ENCODE measurements at regions not wholly inside any gene's neighbourhood (a gene's known extent, or its start where the extent isn't known, plus 50 kb on each side); places are given as distances from the start of the nearest gene placed in this dataset.

DNA sequence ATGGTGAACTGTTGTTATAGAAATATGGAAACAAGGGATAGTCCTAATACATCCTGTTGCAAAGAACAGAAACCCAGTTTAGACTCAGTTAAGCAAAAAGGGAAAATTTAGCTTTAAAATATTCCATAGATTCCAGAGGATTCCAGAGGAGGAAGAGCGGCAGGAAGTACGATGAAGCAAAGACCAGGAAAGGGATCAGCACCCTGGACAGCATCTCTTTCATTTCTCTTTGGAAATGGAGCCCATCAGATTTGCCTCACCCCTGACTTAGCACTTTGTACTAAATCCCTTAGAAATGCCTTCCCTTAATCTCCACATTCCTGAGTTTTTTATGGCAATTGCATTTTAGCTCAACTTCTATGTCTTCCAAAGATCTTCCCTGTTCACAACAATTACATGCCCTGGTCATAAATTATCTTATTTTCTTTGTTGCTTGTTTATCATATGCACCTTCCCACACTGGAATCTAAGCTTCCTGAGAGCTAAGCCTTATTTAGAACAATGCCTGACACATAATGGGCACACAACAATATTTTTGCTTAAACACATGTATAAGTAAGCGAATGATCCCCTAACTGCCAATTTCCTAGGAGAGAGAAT lies 150.0 kb upstream of the RBFOX1 start:
- no peak for DNase-seq

DNA sequence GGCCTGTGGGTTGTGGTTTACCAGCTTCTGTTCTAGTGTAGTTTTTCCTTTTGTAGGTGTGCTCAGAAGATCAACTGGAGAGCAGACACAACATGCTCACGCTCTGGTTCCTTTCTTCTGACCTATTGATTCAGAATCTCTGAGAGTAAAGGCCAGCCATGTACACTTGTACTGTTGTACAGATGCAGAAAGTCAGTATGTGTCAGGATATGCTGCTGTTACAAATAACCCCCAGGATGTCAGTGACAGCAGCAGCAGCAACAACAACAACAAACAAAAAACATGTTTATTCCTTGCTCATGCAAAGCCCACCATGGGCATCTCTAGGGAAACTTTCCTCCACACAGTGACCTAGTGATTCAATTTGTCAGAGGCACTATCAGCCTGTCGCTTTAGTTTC lies 154.8 kb upstream of the RBFOX1 start:
- no peak for DNase-seq

DNA sequence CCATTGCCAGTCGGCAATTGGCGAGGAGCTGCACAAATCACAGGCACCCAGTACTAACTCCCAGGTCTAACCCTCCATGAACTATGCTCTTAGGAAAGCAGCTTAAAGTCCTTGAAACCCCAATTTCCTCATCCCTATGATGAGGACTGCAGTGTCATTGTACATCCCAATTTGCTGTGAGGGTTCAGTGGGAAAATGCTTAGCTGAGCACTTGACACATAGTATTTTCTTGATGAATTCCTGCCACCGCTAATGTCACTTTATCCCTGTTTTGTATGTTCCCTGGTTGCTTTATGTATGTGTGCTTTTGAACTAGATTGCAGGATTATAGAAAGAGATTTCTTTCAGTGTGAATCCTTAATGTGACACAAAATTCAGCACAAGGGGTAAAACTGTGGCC lies 161.5 kb upstream of the RBFOX1 start:
- DNase-seq, result no peak

DNA sequence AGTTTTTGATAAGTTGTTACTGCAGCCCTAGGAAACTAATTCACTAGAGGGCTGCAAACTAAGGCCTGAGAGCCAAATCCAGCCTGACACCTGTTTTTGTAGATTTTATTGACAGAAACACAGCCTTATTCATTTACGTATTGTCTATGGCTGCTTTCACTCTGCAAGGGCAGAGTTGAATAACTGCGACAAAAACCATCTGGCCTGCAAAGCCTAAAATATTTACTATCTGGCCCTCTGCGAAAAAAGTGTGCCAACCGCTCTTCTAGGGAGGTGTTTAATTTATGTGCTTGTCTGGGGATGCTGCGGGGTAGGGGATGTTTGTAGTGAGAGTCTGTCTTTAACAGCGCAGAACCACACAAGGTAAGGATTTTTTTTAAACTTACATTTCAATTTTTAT lies 165.0 kb upstream of the RBFOX1 start:
- no peak for DNase-seq

GRCh38 chr16:7161891-7162290 lies 170.8 kb upstream of the RBFOX1 start:
- DNase-seq, result no peak

DNA sequence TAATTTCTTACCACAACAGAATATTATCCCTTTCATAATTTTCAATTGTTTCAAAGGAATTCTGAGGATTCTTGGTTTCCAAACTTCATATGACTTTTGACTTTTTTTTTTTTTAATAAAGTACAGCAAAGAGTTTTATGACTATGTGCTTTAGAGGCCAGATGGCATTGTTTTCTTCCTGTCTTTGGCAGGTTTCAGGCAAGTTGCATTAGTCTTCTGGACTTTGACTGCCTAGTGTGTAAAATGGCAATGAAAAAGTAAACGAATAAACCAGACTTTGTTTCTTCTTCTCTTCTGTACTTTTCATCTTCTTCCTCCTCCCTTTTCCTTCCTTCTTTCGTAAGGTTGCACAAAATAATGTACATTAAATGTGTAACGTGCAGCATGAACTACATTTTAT lies 172.6 kb upstream of the RBFOX1 start:
- DNase-seq, result no peak

DNA sequence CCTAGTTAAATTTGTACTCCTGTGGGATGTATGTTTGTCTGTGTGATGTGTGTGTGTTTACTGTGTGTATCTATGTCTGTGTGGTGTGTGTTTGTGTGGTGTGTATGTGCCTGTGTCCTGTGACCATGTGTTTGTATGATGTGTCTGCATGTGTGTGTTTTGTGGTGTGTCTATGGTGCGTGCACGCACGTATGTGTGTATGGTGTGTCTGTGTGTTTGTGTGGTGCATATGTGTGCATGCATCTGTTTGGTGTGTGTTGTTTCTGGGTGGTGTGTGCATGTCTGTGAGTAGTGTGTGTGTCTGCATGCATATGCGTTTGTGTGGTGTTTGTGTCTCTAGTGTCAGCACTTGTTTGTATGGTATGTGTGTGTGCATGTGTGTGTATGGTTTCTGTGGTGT lies 174.2 kb upstream of the RBFOX1 start:
- DNase-seq, result no peak

DNA sequence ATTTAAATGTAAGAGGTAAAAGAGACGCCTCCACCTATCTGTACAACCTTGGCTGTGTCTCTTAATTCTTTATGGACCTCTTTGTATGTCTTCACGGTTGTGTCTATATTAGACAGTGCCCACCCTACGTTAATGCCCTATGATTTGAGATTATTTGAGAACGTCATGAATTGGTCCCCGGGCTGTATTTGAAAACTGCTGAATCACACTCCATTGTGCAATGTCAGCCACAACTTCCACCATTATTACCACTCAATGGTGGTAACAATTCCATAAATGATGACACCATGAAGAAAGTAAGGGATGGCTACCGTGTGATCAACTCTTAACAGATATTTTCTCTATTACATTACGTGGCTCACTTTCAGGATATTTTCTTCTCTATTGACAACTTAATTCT lies 182.4 kb upstream of the RBFOX1 start:
- DNase-seq, result no peak

DNA sequence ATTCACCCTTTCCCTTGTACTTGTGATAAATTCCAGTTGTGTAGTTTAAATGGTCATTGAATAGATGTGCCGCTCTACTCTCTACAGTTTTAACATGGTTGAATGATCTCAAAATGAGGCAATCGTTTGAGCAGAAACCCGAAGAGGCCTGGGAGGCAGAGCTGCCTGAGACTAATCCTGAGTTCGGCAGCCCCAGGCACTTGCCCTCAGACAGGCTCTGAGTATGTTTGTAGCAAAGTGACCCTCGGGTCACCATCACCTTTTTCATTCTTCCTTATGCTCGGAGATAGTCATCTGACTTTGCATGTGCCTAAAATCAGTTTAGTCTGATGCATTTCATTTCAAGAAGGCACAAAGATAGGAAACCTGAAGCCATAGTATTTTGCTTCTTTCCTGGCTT lies 184.0 kb upstream of the RBFOX1 start:
- DNase-seq, result no peak

- no peak for DNase-seq
These were observed 191.7 kb upstream of the RBFOX1 start for GRCh38 chr16:7140899-7141298.

DNA sequence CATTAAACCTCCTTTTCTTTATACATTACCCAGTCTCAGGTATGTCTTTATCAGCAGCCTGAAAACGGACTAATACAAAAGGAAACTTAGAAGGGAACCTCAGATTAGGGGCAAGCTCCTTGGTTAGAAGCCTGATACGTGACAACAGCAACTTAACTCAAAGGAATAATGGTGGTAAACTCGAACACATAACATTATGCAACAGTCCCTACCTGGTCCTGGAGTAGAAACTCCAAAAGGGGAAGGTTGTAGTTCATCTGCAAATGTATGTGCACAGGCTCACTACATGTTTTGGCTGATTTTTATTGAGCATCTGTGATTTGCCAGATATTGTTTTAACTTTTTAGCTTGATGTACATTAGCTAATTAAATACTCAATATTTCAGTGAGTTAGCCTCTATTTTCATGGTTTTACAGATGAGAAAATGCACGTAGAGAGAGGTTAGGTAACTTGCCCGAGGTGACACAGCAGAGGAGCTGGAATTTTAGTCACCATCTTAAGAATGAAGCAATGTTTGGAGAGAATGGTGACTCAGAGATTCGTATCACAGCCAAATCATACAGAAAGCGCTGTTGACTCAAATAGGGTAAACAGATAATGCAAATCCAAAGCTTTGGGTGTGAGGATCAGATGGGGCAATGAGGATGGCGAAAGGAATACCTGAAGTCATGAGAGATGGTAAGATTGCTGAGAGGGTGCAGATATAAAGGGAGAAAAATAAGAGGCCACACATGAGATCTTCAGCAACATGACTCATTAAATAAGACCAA lies 194.9 kb upstream of the RBFOX1 start:
- no peak for DNase-seq

DNA sequence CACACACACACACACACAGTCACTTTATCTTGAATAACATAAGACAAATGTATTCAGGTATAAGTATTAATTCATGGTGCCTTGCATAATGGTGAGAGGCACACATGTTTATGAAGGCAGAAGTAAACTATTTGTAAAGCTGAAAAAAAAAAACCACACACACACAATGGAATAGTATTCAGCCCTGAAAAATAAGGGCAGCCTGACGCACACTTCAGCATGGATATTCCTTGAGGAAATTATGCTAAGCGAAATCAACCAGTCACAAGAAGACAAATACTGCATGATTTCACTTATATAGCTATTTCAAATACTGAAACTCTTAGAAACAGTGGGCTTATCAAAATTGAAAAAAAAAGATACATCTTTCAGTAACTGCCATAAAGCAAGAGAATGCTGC lies 200.2 kb upstream of the RBFOX1 start:
- no peak for DNase-seq

DNA sequence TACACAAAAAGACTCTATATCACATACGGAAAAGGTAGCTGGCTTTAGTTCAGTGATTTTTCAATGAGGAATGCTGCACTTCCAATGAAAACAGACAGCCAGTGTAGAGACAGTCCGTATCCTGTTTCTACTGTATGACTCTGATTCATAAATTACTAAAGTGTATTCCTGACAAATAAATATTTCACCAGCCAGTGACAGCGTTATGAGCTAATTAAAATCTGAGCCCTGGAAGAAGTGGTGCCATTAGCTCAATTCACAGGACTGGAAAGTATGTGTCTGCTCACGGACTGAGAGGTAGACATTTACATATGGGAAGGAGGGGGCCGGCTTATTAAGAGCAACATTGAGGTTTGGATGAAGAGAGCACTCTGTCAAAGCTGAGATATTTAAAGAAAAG lies 207.9 kb upstream of the RBFOX1 start:
- DNase-seq, result no peak

DNA sequence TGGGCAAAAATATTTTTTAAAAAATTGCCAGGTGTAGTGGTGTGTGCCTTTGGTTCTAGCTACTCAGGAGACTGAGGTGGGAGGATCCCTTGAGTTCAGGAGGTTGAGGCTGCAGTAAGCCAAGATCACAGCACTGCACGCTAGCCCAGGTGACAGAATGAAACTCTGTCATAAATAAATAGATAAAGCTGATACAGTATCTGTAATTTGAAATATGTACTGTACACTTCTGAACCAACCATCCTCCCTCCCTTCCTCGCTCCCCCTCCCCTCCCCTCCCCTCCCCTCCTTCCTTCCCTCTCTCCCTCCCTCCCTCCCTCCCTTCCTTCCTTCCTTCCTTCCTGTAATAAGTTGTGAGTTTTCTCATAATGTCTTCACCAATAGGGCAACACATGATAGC lies 208.4 kb upstream of the RBFOX1 start:
- DNase-seq, result no peak

DNA sequence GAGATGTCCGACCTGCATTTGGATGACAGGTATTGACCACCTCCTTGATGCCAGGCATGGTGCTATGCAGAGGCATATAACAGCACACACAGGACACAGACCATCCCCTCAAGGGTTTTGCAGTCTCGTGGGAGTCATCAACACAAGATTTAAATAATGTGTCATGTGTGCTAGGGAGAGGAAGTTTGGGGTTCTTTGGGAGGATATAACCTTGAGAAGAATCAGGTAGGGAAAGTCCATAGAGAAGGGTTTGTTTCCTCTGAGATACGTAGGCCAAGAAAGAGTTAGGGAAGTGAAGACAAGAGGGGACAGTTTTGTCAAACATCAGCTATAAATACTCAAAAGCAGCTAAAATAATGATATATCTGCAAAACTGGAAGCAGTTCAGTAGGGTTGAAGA lies 215.9 kb upstream of the RBFOX1 start:
- no peak for DNase-seq

DNA sequence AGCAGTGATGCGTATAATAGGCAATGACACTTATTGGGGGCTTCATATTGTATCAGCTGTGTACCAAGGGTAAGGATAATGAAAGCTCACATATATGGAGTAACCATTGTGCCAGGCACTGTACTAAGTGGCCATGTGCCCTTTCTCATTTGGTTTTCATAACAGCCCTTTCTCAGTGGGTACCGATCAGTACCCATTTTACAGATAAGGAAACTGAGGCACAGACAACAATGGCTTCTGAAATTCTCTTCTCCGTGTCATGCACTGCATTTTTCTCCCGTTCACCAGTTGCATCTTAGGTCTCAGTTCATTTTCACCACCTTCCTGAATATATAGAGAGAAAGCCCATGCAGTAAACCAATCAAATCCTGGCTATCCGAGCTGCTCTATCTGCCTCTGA lies 216.7 kb upstream of the RBFOX1 start:
- DNase-seq, result no peak

DNA sequence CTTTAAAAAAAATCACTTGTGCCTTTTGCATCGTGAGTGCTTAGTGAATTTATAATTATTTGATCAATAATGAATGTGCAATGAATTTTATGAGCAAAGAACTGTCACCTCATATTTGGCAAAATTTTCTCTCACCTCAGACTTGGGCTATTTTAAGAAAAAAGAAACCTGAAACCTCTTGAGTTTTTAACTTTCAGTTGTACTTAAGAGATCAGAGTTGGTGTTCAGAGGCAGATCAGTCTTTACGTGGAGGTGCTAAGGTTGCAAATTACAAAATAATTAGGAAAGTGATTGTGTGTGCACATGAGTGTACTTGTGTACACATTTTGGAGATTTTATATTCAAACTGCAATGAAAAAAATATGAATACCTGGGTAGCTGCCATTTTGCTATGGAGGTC lies 218.7 kb upstream of the RBFOX1 start:
- no peak for DNase-seq

DNA sequence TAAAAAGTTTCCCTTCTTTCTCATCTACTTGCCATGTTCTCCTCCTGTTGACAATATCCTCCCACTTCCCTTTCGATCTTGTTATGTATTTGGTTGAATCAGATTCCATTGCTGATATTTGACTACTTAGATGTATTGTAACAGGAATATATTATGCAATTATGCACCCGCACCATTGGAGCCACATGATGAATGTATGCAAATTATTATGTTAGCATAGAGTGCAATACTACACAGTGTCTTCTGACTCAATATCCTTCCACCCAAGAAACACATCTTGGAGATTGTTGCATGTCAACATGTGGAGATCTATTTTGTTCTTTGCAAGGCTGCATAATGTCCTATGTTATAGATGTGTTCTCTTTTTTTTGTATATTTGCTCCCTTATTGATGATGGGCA lies 219.2 kb upstream of the RBFOX1 start:
- no peak for DNase-seq

DNA sequence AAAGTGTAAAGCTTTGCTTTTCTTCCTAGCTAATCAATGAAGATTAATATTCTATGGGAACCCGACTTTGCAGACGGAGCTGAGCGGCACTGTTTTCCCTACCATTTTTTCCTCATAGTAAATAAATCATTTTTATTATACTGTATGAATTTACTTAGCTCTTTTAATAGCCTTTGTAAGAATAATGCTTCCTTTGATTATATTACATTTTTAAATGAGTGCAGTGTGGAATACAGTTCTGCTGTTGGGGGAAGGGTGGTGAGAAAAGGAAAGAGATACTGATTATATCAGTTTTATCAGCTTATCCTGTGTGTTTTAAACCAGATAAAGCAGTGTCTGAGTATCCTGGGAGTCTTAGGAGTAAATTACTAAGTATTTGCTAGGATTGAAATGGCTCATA lies 221.4 kb upstream of the RBFOX1 start:
- DNase-seq, result no peak

- DNase-seq, result no peak
These were observed 225.2 kb upstream of the RBFOX1 start for GRCh38 chr16:7107436-7107835.

GRCh38 chr16:7103056-7103455 lies 229.6 kb upstream of the RBFOX1 start:
- DNase-seq, result no peak

DNA sequence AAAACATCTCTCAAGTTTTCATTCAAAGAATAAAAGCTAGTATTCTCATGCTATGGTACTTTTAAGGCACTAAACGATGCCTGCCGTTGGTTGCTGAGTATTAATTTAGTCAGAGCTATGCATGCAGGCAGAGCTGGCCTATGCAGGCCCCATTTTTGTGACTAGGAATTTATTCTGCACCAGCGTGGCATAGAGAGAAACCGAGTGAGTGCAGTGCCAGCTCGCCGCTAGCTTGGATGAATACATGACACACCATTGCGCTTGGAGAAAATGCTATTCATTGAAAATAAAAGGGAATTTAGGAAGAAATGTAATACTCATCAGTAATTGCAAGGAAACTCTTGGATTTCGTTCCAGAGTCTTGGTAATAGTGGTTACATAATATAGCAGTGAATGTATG lies 231.6 kb upstream of the RBFOX1 start:
- DNase-seq, result no peak

DNA sequence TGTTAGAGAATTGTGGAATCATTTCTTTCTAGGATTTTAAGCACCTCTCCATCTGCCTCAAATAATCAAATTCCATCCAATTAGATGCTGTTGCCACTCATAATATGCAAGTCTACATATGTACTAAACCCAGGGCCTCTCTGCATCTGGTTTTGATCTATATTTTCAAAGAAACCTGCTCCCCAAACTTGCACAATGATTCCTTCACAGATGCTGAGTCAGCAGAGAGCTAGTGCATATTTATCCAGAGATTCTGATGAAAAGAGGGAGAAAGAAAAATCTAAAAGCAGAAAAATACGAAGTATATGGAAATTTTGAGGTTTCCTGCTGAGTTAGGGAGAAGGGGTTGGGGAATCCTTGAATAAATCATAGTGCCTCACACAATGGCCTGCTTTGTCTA lies 235.1 kb upstream of the RBFOX1 start:
- no peak for DNase-seq

DNA sequence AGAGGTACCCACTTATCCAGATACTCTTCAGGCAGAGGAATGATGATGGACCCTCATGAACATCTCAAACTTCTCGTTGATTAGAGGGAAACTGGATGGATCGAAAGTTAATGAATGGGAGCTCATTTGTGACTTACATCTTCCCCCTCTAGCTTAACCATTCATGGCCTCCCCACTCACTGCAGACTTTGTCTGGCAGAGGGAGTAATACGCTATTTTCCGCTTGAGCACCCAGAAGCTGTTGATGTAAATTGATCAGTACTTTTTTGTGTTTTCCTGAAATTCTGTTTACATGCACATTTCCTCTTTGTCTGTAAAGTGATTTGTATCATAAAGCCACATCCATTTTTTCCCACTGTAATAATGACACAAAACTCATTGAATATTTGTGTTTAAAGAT lies 239.1 kb upstream of the RBFOX1 start:
- no peak for DNase-seq

GRCh38 chr16:7090628-7091115 lies 242.0 kb upstream of the RBFOX1 start:
- no peak for DNase-seq
